NCI-H1105 (cell line): ENCODE measurements at regions not wholly inside any gene's neighbourhood (a gene's known extent, or its start where the extent isn't known, plus 50 kb on each side); places are given as distances from the start of the nearest gene placed in this dataset.
"Not testable (repeated sequence)": the region's sequence is repeated elsewhere in the genome, so short reads cannot be mapped to it uniquely, and the experiment has no call there.

Source experiments
- DNase-seq: peaks from one replicate; lab custom pipeline; 2025; lab: John Stamatoyannopoulos, UW

DNA sequence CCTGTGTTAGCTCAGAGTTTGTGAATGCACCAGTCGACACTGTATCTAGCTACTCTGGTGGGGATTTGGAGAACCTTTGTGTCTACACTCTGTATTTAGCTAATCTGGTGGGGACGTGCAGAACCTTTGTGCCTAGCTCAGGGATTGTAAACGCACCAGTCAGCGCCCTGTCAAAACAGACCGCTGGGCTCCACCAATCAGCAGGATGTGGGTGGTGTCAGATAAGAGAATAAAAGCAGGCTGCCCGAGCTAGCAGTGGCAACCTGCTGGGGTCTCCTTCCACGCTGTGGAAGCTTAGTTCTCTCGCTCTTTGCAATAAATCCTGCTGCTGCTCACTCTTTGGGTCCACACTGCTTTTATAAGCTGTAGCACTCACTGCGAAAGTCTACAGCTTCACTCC is 324.2 kb downstream of the RAD51AP2 start:
- no peak for DNase-seq

DNA sequence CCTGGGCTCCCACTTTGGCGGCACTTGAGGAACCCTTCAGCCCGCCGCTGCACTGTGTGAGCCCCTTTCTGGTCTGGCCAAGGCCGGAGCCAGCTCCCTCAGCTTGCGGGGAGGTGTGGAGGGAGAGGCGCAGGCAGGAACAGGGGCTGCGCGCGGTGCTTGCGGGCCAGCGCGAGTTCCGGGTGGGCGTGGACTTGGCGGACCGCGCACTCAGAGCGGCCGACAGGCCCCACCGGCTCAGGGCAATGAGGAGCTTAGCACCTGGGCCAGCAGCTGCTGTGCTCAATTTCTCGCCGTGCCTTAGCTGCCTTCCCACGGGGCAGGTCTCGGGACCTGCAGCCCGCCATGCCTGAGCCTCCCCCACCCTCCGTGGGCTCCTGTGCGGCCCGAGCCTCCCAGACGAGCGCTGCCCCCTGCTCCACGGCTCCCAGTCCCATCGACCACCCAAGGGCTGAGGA is 324.8 kb downstream of the RAD51AP2 start:
- not testable (repeated sequence) for DNase-seq

GRCh38 chr2:17191223-17191622 is 327.0 kb downstream of the RAD51AP2 start:
- no peak for DNase-seq

- DNase-seq = no peak
These were observed 327.7 kb downstream of the RAD51AP2 start for GRCh38 chr2:17190527-17190926.

- DNase-seq = no peak
These were observed 329.5 kb downstream of the RAD51AP2 start for GRCh38 chr2:17188721-17189120.

GRCh38 chr2:17184512-17184911 is 333.7 kb downstream of the RAD51AP2 start:
- DNase-seq = no peak

GRCh38 chr2:17182399-17182798 is 335.8 kb downstream of the RAD51AP2 start:
- DNase-seq = no peak

GRCh38 chr2:17181051-17181752 is 337.0 kb downstream of the RAD51AP2 start:
- no peak for DNase-seq

- no peak for DNase-seq
These were observed 339.0 kb downstream of the RAD51AP2 start for GRCh38 chr2:17179145-17179808.

GRCh38 chr2:17177088-17177487 is 341.2 kb downstream of the RAD51AP2 start:
- DNase-seq = no peak

DNA sequence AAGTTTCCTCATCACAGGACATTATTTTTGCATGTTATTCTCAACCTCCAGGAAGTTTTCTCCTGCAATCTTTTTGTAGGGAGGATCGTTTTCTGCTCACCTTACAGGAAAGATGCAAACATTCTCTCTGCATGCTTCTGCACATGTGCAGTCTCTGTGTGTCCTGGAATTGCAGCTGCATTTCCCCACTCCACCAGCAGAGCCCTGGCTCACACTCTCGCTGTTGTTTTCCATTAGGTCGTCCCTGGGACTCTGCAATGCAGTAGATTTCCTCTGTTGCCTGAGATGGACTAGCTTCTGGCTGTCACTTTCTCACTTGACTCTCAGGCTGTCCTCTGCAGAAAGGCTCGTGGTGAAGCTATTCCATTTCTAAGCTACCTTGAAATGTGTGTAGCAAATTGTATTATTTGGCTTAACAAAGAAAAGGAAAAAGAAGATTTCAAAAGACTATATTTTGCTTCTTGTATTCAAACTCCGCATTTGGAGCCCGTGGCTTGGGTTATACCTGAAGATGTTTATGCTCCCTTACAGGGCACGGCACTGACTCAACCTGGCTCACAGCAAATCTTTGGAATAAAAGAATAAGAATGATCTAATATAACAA is 346.7 kb downstream of the RAD51AP2 start:
- DNase-seq = no peak

GRCh38 chr2:17166506-17166905 is 351.7 kb downstream of the RAD51AP2 start:
- DNase-seq = no peak

- no peak for DNase-seq
These were observed 353.7 kb downstream of the RAD51AP2 start for GRCh38 chr2:17164550-17164949.

DNA sequence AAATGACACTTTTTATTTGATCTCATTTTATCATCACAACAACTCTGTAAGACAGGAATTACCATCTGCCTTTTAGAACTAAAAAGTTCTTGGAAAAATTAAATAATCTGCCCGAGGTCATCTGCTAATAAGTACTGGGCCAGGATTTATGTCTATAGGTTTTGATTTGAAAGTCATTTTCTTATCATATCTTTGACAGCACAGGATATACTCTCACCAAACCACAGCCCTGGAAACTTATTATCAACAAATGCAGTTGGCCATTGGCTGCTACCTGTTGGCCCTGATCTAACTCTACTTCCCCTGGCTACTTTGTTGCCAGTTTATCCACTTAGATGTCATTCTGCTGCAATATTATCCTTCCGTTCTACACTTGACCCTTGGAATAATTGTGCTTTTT is 354.6 kb downstream of the RAD51AP2 start:
- no peak for DNase-seq

- peak; percentile 25 for DNase-seq
These were observed 355.5 kb downstream of the RAD51AP2 start for GRCh38 chr2:17162713-17163112.

GRCh38 chr2:17160594-17160993 is 357.6 kb downstream of the RAD51AP2 start:
- no peak for DNase-seq

GRCh38 chr2:17156086-17156485 is 362.2 kb downstream of the RAD51AP2 start:
- no peak for DNase-seq

DNA sequence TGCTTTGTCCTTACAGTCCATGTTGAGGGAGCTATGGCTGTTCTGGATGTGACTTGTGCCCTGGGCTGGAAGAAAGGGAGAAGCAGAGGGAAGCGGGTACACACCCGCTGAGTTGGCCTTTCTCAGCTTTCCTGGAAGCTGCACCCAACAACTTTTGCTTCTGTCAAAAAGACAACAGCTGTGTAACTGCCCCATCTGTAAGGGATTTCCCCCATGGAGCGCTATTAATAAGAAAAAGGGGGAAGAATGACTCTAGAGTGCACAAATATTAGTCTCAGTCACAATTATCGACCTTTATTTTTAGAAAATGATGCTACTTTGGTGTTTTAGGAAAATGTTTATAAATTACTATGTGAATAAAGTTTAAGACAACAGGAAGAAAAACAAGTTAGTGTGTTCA is 368.3 kb downstream of the RAD51AP2 start:
- DNase-seq = no peak

DNA sequence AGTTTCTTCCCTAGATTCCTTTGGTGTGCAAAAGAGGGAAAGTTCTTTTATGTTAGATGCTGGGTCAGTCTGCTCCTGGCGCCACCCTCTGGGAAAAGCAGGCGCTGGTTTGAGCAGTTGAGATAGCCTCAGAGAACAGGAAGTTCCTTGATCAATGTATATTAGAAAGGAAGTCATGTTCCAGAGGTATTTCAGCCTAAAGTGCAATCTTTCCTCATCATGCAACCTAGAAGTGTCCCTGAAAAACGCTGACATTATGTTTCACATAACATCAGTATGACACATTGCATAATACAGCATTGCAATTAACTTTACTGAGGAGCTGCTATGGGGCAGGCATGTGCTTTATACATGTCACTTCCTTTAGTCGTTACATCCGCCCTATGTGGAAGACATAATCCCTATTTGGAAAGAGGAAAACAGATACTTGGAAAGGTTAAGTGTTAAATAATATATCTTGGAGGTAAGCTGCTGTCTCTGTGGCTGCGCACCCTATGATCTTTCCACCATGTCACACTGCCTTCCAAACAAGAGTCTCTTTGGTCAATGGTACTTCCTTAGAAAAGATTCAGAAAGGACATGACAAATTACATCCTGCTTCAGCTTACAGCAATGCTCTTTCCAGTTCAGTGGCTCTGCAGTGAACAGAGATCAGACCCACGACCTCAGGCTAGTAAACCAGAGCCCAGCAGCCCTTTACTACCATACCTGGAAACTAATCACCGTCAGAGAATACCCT is 369.7 kb downstream of the RAD51AP2 start:
- no peak for DNase-seq

DNA sequence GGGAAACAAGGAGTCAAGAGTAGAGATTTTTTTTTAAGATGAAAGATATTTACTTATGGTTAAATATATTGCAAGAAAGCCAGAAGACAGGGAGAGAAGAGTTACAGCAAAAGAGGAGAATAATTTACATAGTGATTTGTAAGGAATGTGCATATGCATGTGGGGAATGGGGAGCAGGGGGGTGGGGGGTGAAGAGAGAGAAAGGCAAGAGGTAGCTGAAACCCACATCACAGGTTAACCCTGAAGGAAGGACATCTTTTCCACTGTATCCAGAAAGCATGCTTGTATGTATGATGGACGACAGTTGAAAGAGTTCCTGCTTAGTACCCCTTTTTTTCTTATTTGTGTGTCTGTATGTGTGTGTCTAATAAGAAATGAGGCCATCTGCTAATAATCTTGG is 371.9 kb downstream of the RAD51AP2 start:
- no peak for DNase-seq

GRCh38 chr2:17136877-17137276 is 381.4 kb downstream of the RAD51AP2 start:
- no peak for DNase-seq

- DNase-seq = no peak
These were observed 382.0 kb downstream of the RAD51AP2 start for GRCh38 chr2:17136231-17136630.

DNA sequence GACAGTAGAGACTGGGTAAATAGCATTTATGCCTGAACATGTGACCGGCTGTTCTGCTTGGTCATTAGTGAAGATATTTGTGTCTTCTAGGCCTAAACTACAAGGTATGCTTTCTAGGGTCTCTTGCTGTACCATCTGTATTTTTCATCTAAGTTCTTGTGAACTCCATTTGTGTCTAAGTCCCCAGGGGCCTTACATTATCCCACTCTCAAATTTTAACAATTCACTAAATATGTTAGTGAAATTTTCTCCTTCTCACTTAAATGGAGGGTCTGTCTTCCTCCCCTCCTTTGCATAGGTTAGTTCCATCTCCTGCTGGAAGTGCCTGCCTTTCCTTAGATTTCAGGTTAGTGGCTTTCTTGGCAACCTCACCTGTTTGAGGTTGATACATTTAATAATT is 382.6 kb downstream of the RAD51AP2 start:
- DNase-seq = no peak
